GM21447 (cell line): ENCODE measurements at regions not wholly inside any gene's neighbourhood (a gene's known extent, or its start where the extent isn't known, plus 50 kb on each side); places are given as distances from the start of the nearest gene placed in this dataset.

ENCODE experiments used
- ATAC-seq: cut with Tn5 transposase; IDR thresholded peaks from one replicate; pipeline ENCODE4 v1.9.1; 2021; ENCODE audit not compliant: unreplicated experiment

- no peak for ATAC-seq
These were observed 1321.8 kb upstream of the CRIM1 start for GRCh38 chr2:35033748-35034147.

- ATAC-seq: no peak
These were observed 1332.0 kb upstream of the CRIM1 start for GRCh38 chr2:35023545-35023944.

GRCh38 chr2:35000453-35000852, 1355.1 kb upstream of the CRIM1 start:
- no peak for ATAC-seq

GRCh38 chr2:34998741-34999140, 1356.8 kb upstream of the CRIM1 start:
- ATAC-seq: no peak

- no peak for ATAC-seq
These were observed 1357.8 kb upstream of the CRIM1 start for GRCh38 chr2:34997779-34998178.

GRCh38 chr2:34995196-34995595, 1360.4 kb upstream of the CRIM1 start:
- no peak for ATAC-seq

- no peak for ATAC-seq
These were observed 1363.9 kb upstream of the CRIM1 start for GRCh38 chr2:34991508-34992274.

GRCh38 chr2:34985474-34985873, 1370.1 kb upstream of the CRIM1 start:
- ATAC-seq: no peak

GRCh38 chr2:34980689-34981088, 1374.9 kb upstream of the CRIM1 start:
- ATAC-seq: no peak

GRCh38 chr2:34979148-34979547, 1376.4 kb upstream of the CRIM1 start:
- ATAC-seq: no peak

- no peak for ATAC-seq
These were observed 1362.7 kb upstream of the FAM98A start for GRCh38 chr2:34961822-34962221.

GRCh38 chr2:34954758-34955157, 1355.7 kb upstream of the FAM98A start:
- no peak for ATAC-seq

GRCh38 chr2:34950797-34951196, 1351.7 kb upstream of the FAM98A start:
- ATAC-seq: no peak

GRCh38 chr2:34949316-34949715, 1350.2 kb upstream of the FAM98A start:
- ATAC-seq: no peak

GRCh38 chr2:34936089-34936488, 1337.0 kb upstream of the FAM98A start:
- no peak for ATAC-seq

GRCh38 chr2:34912084-34912483, 1313.0 kb upstream of the FAM98A start:
- ATAC-seq: peak; percentile 85

GRCh38 chr2:34909992-34910705, 1311.0 kb upstream of the FAM98A start:
- no peak for ATAC-seq

GRCh38 chr2:34907812-34908211, 1308.7 kb upstream of the FAM98A start:
- ATAC-seq: no peak

GRCh38 chr2:34901739-34902138, 1302.6 kb upstream of the FAM98A start:
- no peak for ATAC-seq

GRCh38 chr2:34899079-34899478, 1300.0 kb upstream of the FAM98A start:
- no peak for ATAC-seq

GRCh38 chr2:34892766-34893165, 1293.7 kb upstream of the FAM98A start:
- ATAC-seq: no peak

GRCh38 chr2:34892256-34892655, 1293.2 kb upstream of the FAM98A start:
- no peak for ATAC-seq
